ENCODE measurements at regions not wholly inside any gene's neighbourhood (a gene's known extent, or its start where the extent isn't known, plus 50 kb on each side); places are given as distances from the start of the nearest gene placed in this dataset.

DNA sequence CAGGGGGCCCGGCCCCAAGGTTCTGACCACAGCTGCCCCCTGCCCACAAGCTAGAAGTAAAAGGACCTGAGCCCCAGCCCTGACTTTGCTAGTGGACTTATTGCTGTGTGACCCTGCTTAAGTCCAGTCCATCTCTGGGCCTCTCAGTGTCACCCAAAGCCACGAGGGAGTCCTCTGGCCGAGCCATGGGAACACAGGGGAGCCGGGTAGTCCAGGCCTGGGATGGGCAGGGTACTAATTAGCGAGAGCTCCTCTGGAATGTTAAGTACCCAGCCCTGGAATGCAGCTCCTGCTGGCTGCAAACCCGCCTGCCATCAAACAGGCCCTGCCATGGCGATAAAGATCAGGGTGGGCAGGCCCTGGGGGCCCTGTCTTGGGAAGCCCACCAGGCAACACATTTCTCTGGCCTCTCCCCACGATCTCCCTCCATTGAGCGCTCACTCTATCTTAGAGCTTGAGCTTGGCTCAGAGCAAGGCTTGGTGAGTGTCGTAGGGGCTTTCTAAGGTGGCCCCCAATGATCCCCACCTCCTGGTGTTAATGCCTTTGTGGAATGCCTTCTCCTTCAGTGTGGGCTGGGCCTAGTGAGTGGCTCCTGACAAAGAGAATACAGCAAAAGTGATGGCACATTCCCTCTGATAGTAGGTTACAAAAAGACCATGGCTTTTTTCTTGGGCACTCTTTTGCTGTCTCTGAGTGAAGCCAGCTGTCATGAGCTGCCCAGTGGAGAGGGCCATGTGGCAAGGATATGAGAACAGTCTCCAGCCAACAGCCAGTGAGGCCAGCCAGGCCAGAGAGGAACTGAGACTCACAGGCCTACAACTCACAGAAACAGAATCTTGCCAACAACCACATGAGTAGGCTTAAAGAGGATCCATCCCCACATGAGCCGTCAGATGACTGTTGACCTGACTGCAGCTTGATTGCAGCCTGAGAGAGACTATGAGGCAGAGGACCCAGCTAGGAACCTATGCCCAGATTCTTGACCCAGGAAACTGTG is 133.1 kb downstream of the SMAD6 start:
- no peak for TF ChIP-seq CTCF (conservative IDR thresholded peaks at IDR 0.05)
- TF ChIP-seq ZFX (IDR thresholded peaks at IDR 0.05) = no peak
